PC-3 (cell line): ENCODE measurements at regions not wholly inside any gene's neighbourhood (a gene's known extent, or its start where the extent isn't known, plus 50 kb on each side); places are given as distances from the start of the nearest gene placed in this dataset.

Experiments used
- ATAC-seq: fragments of 200-7000 bp; cut with Tn5 transposase; 2 replicates; pipeline ENCODE4 v1.9.1; 2020; ENCODE audit warnings: mild to moderate bottlenecking, moderate library complexity
- BruUV-seq: library from RNA; stranded (reverse); fragments of 400-500 nt; replicated peaks from 2 replicates; lab custom pipeline; 2021; lab: Mats Ljungman, UMichigan
- CTCF ChIA-PET: fragments of 300-600 bp; sonication (Branson Sonifier 250); formaldehyde crosslinking; loops from one replicate; lab custom pipeline; 2022; ENCODE audit warnings: antibody characterized with exemption; lab: Charles Lee
- POLR2A ChIA-PET: fragments of 300-600 bp; sonication (Branson Sonifier 250); formaldehyde crosslinking; loops from one replicate; lab custom pipeline; 2022; ENCODE audit warnings: antibody characterized with exemption; ENCODE audit not compliant: unreplicated experiment; lab: Charles Lee
- DNase-seq: peaks from one replicate; pipeline ENCODE4 v3.0.0-alpha.2; 2015
- H2AFZ ChIP-seq: fragments of 300-600 bp; sonication (generic); 2 replicates; pipeline ENCODE4 v1.6.0; 2016; ENCODE audit warnings: antibody characterized with exemption, low read length
- H3F3A ChIP-seq: fragments of 300-600 bp; sonication (generic); one replicate; pipeline ENCODE4 v1.6.0; 2017; ENCODE audit warnings: antibody characterized with exemption, low read length, control low read depth, mild to moderate bottlenecking; ENCODE audit not compliant: unreplicated experiment
- H3K27ac ChIP-seq: fragments of 300-600 bp; sonication (generic); 2 replicates; pipeline ENCODE4 v1.5.1; 2016; ENCODE audit warnings: mild to moderate bottlenecking, low read length
- H3K27me3 ChIP-seq: fragments of 300-600 bp; sonication (generic); 2 replicates; pipeline ENCODE4 v1.6.1; 2016; ENCODE audit warnings: low read length, mixed read lengths
- H3K36me3 ChIP-seq: fragments of 300-600 bp; sonication (generic); 2 replicates; pipeline ENCODE4 v1.6.1; 2016; ENCODE audit warnings: low read depth, mixed run types, low read length, mixed read lengths
- H3K4me1 ChIP-seq: fragments of 300-600 bp; sonication (generic); 2 replicates; pipeline ENCODE4 v1.5.1; 2016; ENCODE audit warnings: low read length; ENCODE audit not compliant: insufficient read depth
- H3K4me2 ChIP-seq: fragments of 300-600 bp; sonication (generic); 2 replicates; pipeline ENCODE4 v1.6.0; 2016; ENCODE audit warnings: low read length
- H3K4me3 ChIP-seq: fragments of 300-600 bp; sonication (generic); 2 replicates; pipeline ENCODE4 v1.5.1; 2016; ENCODE audit warnings: mild to moderate bottlenecking, low read length, mixed read lengths
- H3K79me2 ChIP-seq: fragments of 300-600 bp; sonication (generic); 2 replicates; pipeline ENCODE4 v1.6.1; 2017; ENCODE audit warnings: low read length, mixed read lengths
- H3K9ac ChIP-seq: fragments of 300-600 bp; sonication (generic); 2 replicates; pipeline ENCODE4 v1.6.0; 2016; ENCODE audit warnings: mild to moderate bottlenecking, low read length
- H3K9me2 ChIP-seq: fragments of 300-600 bp; sonication (generic); replicated peaks from 2 replicates; pipeline ENCODE4 v1.6.1; 2016; ENCODE audit warnings: mixed run types, low read length, mixed read lengths
- H3K9me3 ChIP-seq: fragments of 300-600 bp; sonication (generic); 2 replicates; pipeline ENCODE4 v1.6.1; 2016; ENCODE audit warnings: low read length, mixed read lengths
- H4K20me1 ChIP-seq: fragments of 300-600 bp; sonication (generic); 2 replicates; pipeline ENCODE4 v1.6.1; 2016; ENCODE audit warnings: low read length, mixed read lengths
- EZH2 ChIP-seq: fragments of 300-600 bp; sonication (generic); IDR thresholded peaks from one replicate; pipeline ENCODE4 v1.6.1; 2017; ENCODE audit warnings: antibody characterized with exemption, mild to moderate bottlenecking, low read length; ENCODE audit not compliant: unreplicated experiment
- EZH2phosphoT487 ChIP-seq: fragments of 300-600 bp; sonication (generic); IDR thresholded peaks from 2 replicates; pipeline ENCODE4 v1.6.1; 2018; ENCODE audit warnings: mild to moderate bottlenecking, antibody characterized with exemption, low read length, borderline replicate concordance
- intact Hi-C: fragments of 100-400 bp; cut with micrococcal nuclease; formaldehyde crosslinking; loops from 2 replicates; pipeline ENCODE4 v1.9.0; 2023
- TF ChIP-seq, protein P1 (sequence below): fragments of 300-600 bp; sonication (generic); conservative IDR thresholded peaks from 2 replicates; pipeline ENCODE4 v1.5.1; 2017; ENCODE audit warnings: antibody characterized with exemption, low read depth, mild to moderate bottlenecking, low read length

DNA sequence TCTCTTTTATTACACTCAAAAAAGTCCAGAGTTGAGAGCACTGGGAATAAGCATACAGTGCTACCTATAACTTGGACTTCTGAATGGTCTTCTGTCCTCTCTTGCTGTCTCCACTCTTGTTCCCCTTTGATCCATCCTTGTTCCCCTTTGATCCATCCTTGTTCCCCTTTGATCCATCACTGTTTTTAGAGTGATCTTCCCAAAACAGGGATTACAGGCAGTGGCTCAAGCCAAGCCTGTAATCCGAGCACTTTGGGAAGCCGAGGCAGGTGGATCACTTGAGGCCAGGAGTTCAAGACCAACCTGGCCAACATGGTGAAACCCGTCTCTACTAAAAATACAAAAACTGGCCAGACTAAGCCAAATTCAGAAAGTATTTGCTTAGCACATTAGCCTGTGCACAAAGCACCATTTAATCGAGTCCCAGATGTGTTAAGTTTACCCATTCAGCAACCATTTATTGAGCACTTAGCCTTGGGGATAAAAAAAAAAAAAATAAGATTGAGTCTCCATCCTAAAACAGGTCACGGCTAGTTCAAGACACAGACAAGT lies 65.0 kb upstream of the NHSL1 start:
- TF ChIP-seq EZH2 (no peak), EZH2phosphoT487 (no peak)
- TF ChIP-seq, protein P1, sequence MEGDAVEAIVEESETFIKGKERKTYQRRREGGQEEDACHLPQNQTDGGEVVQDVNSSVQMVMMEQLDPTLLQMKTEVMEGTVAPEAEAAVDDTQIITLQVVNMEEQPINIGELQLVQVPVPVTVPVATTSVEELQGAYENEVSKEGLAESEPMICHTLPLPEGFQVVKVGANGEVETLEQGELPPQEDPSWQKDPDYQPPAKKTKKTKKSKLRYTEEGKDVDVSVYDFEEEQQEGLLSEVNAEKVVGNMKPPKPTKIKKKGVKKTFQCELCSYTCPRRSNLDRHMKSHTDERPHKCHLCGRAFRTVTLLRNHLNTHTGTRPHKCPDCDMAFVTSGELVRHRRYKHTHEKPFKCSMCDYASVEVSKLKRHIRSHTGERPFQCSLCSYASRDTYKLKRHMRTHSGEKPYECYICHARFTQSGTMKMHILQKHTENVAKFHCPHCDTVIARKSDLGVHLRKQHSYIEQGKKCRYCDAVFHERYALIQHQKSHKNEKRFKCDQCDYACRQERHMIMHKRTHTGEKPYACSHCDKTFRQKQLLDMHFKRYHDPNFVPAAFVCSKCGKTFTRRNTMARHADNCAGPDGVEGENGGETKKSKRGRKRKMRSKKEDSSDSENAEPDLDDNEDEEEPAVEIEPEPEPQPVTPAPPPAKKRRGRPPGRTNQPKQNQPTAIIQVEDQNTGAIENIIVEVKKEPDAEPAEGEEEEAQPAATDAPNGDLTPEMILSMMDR, result no peak
- Histone ChIP-seq H3K9me3 (no peaks in the 10 kb centered on the region), H2AFZ (no peak overlapping the region), H3K4me2 (no peak overlapping the region), H3K9ac (no peak overlapping the region), H3K27me3 (no peaks in the 10 kb centered on the region), H3F3A (no peaks in the 10 kb centered on the region), H3K9me2 (no peaks in the 10 kb centered on the region), H4K20me1 (no peaks in the 10 kb centered on the region), H3K4me1 (peaks cover 8% of the 10 kb centered on the region; the same call in 1 of the 2 replicates), H3K27ac (no peak overlapping the region), H3K79me2 (no peaks in the 10 kb centered on the region), H3K36me3 (no peaks in the 10 kb centered on the region), H3K4me3 (no peak overlapping the region)
- ATAC-seq (no peak), DNase-seq (no peak)
- intact Hi-C loops, result no loop called here
- CTCF ChIA-PET, result no interaction called here
- BruUV-seq, result no TSS peak
- POLR2A ChIA-PET, result interaction anchor here (0.6 kb wide), 1 partner anchor 319 kb away, joined by 3 read pairs; no protein-coding TSS in a partner anchor

DNA sequence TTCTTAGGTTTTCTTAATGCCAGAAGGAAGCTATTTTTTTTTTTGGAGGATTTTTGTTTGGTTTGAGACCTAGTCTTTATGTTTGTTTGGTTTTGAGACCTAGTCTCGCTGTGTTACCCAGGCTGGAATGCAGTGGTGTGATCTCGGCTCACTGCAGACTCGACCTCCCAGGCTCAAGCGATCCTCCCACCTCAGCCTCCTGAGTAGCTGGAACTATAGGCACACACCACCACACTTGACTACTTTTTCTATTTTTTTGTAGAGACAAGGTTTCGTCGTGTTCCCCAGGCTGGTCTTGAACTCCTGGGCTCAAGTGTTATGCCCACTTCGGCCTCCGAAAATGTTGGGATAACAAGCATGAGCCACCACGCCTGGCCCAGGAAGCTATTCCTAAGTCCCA lies 67.8 kb upstream of the NHSL1 start:
- DNase-seq (no peak), ATAC-seq (no peak)
- Histone ChIP-seq H3K9ac (no peak overlapping the region), H3K27ac (no peak overlapping the region), H3K79me2 (no peaks in the 10 kb centered on the region), H3K9me3 (no peaks in the 10 kb centered on the region), H3K4me2 (no peak overlapping the region), H4K20me1 (no peaks in the 10 kb centered on the region), H3K4me1 (peaks cover 8% of the 10 kb centered on the region; the same call in 1 of the 2 replicates), H3F3A (no peaks in the 10 kb centered on the region), H3K4me3 (no peak overlapping the region), H3K36me3 (no peaks in the 10 kb centered on the region), H2AFZ (no peak overlapping the region), H3K9me2 (no peaks in the 10 kb centered on the region), H3K27me3 (no peaks in the 10 kb centered on the region)
- no TSS peak for BruUV-seq
- TF ChIP-seq, protein P1, result no peak
- TF ChIP-seq EZH2phosphoT487 (no peak), EZH2 (no peak)
- ChIA-PET POLR2A (interaction anchor here (0.6 kb wide), 1 partner anchor 1964 kb away, joined by 21 read pairs; no protein-coding TSS in a partner anchor), CTCF (no interaction called here)
- intact Hi-C loops, result no loop called here

DNA sequence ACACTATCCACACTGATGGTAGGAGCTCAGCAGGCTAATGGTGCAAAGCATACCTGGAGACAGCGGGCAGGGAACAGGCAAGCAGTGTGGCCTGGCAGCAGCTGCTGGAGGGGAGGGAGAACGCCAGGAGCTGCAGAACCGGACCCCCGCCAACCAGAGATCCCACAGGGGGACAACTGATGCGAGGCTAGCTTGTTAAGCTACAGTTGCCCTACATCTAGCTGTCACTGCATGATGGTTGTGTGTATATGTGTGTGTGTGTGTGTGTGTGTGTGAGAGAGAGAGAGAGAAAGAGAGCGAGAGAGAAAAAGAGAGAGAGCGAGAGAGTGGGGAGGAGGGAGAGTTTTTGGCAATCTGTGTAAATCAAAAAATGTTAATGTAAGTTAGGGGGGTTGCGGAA lies 69.7 kb upstream of the NHSL1 start:
- no peak overlapping the region for H3K4me2 ChIP-seq
- no peak overlapping the region for H3K27ac ChIP-seq
- H3K9me3 ChIP-seq, result no peaks in the 10 kb centered on the region
- H3F3A ChIP-seq, result no peaks in the 10 kb centered on the region
- ChIA-PET POLR2A (no interaction called here), CTCF (no interaction called here)
- no peaks in the 10 kb centered on the region for H3K36me3 ChIP-seq
- H3K9ac ChIP-seq, result no peak overlapping the region
- peaks cover 2% of the 10 kb centered on the region; the same call in 1 of the 2 replicates for H3K4me1 ChIP-seq
- DNase-seq (no peak), ATAC-seq (no peak)
- BruUV-seq, result no TSS peak
- intact Hi-C loops, result no loop called here
- TF ChIP-seq EZH2 (no peak), EZH2phosphoT487 (no peak)
- TF ChIP-seq, protein P1, result no peak
- no peaks in the 10 kb centered on the region for H3K9me2 ChIP-seq
- no peak overlapping the region for H2AFZ ChIP-seq
- no peaks in the 10 kb centered on the region for H3K79me2 ChIP-seq
- no peak overlapping the region for H3K4me3 ChIP-seq
- H4K20me1 ChIP-seq, result no peaks in the 10 kb centered on the region
- H3K27me3 ChIP-seq, result no peaks in the 10 kb centered on the region
